ENCODE measurements at regions not wholly inside any gene's neighbourhood (a gene's known extent, or its start where the extent isn't known, plus 50 kb on each side); places are given as distances from the start of the nearest gene placed in this dataset.
"Not testable (repeated sequence)": the region's sequence is repeated elsewhere in the genome, so short reads cannot be mapped to it uniquely, and the experiment has no call there.

GRCh38 chr17:27106347-27106981 lies 187.4 kb upstream of the WSB1 start:
- Histone ChIP-seq H3K27me3 (replicated peaks) (no peaks in the 10 kb centered on the region), H3K27ac (no peak overlapping the region), H3K36me3 (replicated peaks) (no peaks in the 10 kb centered on the region), H3K4me3 (ENCODE audit: low read depth, low read length) (no peak overlapping the region)
- TF ChIP-seq, protein P1, sequence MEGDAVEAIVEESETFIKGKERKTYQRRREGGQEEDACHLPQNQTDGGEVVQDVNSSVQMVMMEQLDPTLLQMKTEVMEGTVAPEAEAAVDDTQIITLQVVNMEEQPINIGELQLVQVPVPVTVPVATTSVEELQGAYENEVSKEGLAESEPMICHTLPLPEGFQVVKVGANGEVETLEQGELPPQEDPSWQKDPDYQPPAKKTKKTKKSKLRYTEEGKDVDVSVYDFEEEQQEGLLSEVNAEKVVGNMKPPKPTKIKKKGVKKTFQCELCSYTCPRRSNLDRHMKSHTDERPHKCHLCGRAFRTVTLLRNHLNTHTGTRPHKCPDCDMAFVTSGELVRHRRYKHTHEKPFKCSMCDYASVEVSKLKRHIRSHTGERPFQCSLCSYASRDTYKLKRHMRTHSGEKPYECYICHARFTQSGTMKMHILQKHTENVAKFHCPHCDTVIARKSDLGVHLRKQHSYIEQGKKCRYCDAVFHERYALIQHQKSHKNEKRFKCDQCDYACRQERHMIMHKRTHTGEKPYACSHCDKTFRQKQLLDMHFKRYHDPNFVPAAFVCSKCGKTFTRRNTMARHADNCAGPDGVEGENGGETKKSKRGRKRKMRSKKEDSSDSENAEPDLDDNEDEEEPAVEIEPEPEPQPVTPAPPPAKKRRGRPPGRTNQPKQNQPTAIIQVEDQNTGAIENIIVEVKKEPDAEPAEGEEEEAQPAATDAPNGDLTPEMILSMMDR (IDR thresholded peaks at IDR 0.05; ENCODE audit: low read depth, low read length, missing control alignments): no peak
- DNase-seq: no peak
- in situ Hi-C loops (cut with HindIII; ENCODE audit: low pct_ligation_motif_present, low sequenced_read_pairs): no loop called here

DNA sequence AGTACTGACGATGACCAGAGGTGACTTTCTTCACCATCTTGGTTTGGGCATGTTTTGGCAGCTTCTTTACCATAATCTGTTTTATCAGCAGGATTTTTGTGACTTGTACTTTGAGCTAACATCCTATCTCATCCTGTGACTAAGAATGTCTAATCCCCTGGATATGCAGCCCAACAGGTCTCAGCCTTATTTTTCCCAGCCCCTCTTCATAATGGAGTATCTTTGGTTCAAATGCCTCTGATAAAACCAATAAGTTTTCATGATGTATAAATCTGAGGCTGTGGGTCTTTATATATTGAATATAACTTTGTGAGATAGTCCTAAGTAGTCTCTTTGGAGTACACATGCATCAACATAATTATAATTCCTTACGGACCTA lies 186.9 kb upstream of the WSB1 start:
- H3K27ac ChIP-seq: no peak overlapping the region
- DNase-seq: no peak
- H3K36me3 ChIP-seq (replicated peaks): no peaks in the 10 kb centered on the region
- H3K27me3 ChIP-seq (replicated peaks): no peaks in the 10 kb centered on the region
- H3K4me3 ChIP-seq (ENCODE audit: low read depth, low read length): no peak overlapping the region
- TF ChIP-seq, protein P1 (IDR thresholded peaks at IDR 0.05; ENCODE audit: low read depth, low read length, missing control alignments): no peak
- in situ Hi-C loops (cut with HindIII; ENCODE audit: low pct_ligation_motif_present, low sequenced_read_pairs): no loop called here

GRCh38 chr17:27107386-27108328 lies 186.3 kb upstream of the WSB1 start:
- DNase-seq; in situ Hi-C loops (cut with HindIII; ENCODE audit: low pct_ligation_motif_present, low sequenced_read_pairs); H3K27me3 ChIP-seq (replicated peaks); H3K36me3 ChIP-seq (replicated peaks); H3K4me3 ChIP-seq (ENCODE audit: low read depth, low read length); H3K27ac ChIP-seq: not testable (repeated sequence)

DNA sequence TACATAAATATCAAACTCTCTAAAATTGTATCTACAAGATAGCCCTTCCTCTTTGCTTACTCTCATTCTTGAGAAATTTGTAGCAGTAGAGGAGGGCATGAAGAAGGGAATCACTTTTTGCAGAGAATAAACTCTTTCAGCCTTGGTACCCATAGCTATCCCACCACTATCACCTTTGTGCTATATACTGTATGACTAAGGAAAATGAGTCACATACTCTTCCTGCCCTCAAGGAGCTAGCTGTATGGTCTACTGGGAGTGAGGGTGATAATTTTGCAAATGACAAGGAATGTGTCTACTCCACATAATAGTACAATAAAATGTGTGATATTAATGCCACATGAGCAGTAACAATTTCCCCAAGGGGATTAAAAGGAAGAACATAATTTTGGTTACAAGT lies 184.6 kb upstream of the WSB1 start:
- in situ Hi-C loops (cut with HindIII; ENCODE audit: low pct_ligation_motif_present, low sequenced_read_pairs): no loop called here
- Histone ChIP-seq H3K36me3 (replicated peaks) (no peaks in the 10 kb centered on the region), H3K27me3 (replicated peaks) (no peaks in the 10 kb centered on the region), H3K4me3 (ENCODE audit: low read depth, low read length) (no peak overlapping the region), H3K27ac (no peak overlapping the region)
- no peak for DNase-seq
- TF ChIP-seq, protein P1 (IDR thresholded peaks at IDR 0.05; ENCODE audit: low read depth, low read length, missing control alignments): no peak

GRCh38 chr17:27153005-27153404 lies 140.9 kb upstream of the WSB1 start:
- in situ Hi-C loops (cut with HindIII; ENCODE audit: low pct_ligation_motif_present, low sequenced_read_pairs): no loop called here
- H3K36me3 ChIP-seq (replicated peaks): no peaks in the 10 kb centered on the region
- no peak for DNase-seq
- H3K27ac ChIP-seq: no peak overlapping the region
- no peaks in the 10 kb centered on the region for H3K27me3 ChIP-seq (replicated peaks)
- no peak overlapping the region for H3K4me3 ChIP-seq (ENCODE audit: low read depth, low read length)
- TF ChIP-seq, protein P1 (IDR thresholded peaks at IDR 0.05; ENCODE audit: low read depth, low read length, missing control alignments): no peak

GRCh38 chr17:27155866-27156265 lies 138.0 kb upstream of the WSB1 start:
- DNase-seq: no peak
- TF ChIP-seq, protein P1 (IDR thresholded peaks at IDR 0.05; ENCODE audit: low read depth, low read length, missing control alignments): no peak
- H3K27me3 ChIP-seq (replicated peaks): no peaks in the 10 kb centered on the region
- in situ Hi-C loops (cut with HindIII; ENCODE audit: low pct_ligation_motif_present, low sequenced_read_pairs): no loop called here
- no peaks in the 10 kb centered on the region for H3K36me3 ChIP-seq (replicated peaks)
- no peak overlapping the region for H3K4me3 ChIP-seq (ENCODE audit: low read depth, low read length)
- no peak overlapping the region for H3K27ac ChIP-seq

Measured in brain microvascular endothelial cell (primary cell).